ENCODE measurements at regions not wholly inside any gene's neighbourhood (a gene's known extent, or its start where the extent isn't known, plus 50 kb on each side); places are given as distances from the start of the nearest gene placed in this dataset.

DNA sequence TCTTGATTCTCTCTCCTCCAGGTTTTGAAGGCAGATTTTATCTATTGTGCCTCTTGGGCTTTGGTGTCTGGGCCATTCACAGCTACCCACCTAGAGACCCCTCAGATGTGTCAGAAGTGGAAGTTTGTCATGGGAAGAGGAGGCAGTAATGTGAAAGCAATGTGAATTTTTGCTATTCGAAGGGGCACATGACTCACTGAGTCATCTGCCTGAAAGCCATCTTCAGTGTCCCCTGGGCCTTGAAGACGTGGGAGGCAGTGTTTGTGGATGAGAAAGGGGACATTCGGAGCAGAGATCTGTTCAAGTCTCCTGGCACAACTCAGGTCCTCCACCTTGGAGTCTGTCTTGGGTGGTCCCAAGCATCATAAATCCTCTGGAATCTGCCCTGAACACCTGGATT is 530.2 kb downstream of the NPIPA7 start:
- Mint-ChIP-seq H3K36me3 (no peaks in the 10 kb centered on the region), H3K27ac (no peak overlapping the region), H3K27me3 (ENCODE audit: insufficient read depth, low read depth) (peaks cover 3% of the 10 kb centered on the region), H3K4me3 (no peak overlapping the region), H3K4me1 (peaks cover 4% of the 10 kb centered on the region), H3K9me3 (peaks cover 10% of the 10 kb centered on the region)
- Histone ChIP-seq H3F3A (ENCODE audit: low read depth) (no peaks in the 10 kb centered on the region), H3K79me2 (ENCODE audit: low read depth) (no peaks in the 10 kb centered on the region), H3K4me2 (no peak overlapping the region), H3K9ac (no peak overlapping the region), H3K9me3 (ENCODE audit: low read depth) (peaks cover 3% of the 10 kb centered on the region), H2AFZ (replicated peaks) (no peak overlapping the region), H3K4me1 (no peaks in the 10 kb centered on the region), H4K20me1 (ENCODE audit: low read depth) (no peaks in the 10 kb centered on the region), H3K36me3 (no peaks in the 10 kb centered on the region), H3K27ac (no peak overlapping the region), H3K4me3 (no peak overlapping the region), H3K27me3 (no peaks in the 10 kb centered on the region)
- no peak for DNase-seq (ENCODE audit: low spot score)
- TF ChIP-seq EZH2phosphoT487 (IDR thresholded peaks at IDR 0.05): no peak
- TF ChIP-seq, protein P1, sequence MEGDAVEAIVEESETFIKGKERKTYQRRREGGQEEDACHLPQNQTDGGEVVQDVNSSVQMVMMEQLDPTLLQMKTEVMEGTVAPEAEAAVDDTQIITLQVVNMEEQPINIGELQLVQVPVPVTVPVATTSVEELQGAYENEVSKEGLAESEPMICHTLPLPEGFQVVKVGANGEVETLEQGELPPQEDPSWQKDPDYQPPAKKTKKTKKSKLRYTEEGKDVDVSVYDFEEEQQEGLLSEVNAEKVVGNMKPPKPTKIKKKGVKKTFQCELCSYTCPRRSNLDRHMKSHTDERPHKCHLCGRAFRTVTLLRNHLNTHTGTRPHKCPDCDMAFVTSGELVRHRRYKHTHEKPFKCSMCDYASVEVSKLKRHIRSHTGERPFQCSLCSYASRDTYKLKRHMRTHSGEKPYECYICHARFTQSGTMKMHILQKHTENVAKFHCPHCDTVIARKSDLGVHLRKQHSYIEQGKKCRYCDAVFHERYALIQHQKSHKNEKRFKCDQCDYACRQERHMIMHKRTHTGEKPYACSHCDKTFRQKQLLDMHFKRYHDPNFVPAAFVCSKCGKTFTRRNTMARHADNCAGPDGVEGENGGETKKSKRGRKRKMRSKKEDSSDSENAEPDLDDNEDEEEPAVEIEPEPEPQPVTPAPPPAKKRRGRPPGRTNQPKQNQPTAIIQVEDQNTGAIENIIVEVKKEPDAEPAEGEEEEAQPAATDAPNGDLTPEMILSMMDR (IDR thresholded peaks at IDR 0.05): no peak
- no peak for TF ChIP-seq EZH2 (IDR thresholded peaks at IDR 0.05)

- no peaks in the 10 kb centered on the region for H3K4me1 ChIP-seq
- DNase-seq (ENCODE audit: low spot score): no peak
- H3F3A ChIP-seq (ENCODE audit: low read depth): no peaks in the 10 kb centered on the region
- Mint-ChIP-seq H3K9me3 (peaks cover 10% of the 10 kb centered on the region), H3K4me1 (peaks cover 4% of the 10 kb centered on the region), H3K27me3 (ENCODE audit: insufficient read depth, low read depth) (peaks cover 3% of the 10 kb centered on the region), H3K27ac (no peak overlapping the region), H3K36me3 (no peaks in the 10 kb centered on the region), H3K4me3 (no peak overlapping the region)
- TF ChIP-seq, protein P1 (IDR thresholded peaks at IDR 0.05): no peak
- TF ChIP-seq EZH2 (IDR thresholded peaks at IDR 0.05) (no peak), EZH2phosphoT487 (IDR thresholded peaks at IDR 0.05) (no peak)
- no peak overlapping the region for H3K27ac ChIP-seq
- H3K9ac ChIP-seq: no peak overlapping the region
- no peaks in the 10 kb centered on the region for H3K79me2 ChIP-seq (ENCODE audit: low read depth)
- H3K27me3 ChIP-seq: no peaks in the 10 kb centered on the region
- no peak overlapping the region for H3K4me2 ChIP-seq
- no peak overlapping the region for H2AFZ ChIP-seq (replicated peaks)
- H3K9me3 ChIP-seq (ENCODE audit: low read depth): peaks cover 3% of the 10 kb centered on the region
- H3K4me3 ChIP-seq: no peak overlapping the region
- H4K20me1 ChIP-seq (ENCODE audit: low read depth): no peaks in the 10 kb centered on the region
- H3K36me3 ChIP-seq: no peaks in the 10 kb centered on the region
These were observed 531.7 kb downstream of the NPIPA7 start for GRCh38 chr16:16910666-16911065.

- H3K79me2 ChIP-seq (ENCODE audit: low read depth): no peaks in the 10 kb centered on the region
- no peak overlapping the region for H3K9ac ChIP-seq
- H3K27me3 ChIP-seq: no peaks in the 10 kb centered on the region
- no peak overlapping the region for H3K27ac ChIP-seq
- no peak overlapping the region for H3K27ac Mint-ChIP-seq
- no peaks in the 10 kb centered on the region for H3K36me3 Mint-ChIP-seq
- H3K4me3 Mint-ChIP-seq: no peak overlapping the region
- TF ChIP-seq, protein P1 (IDR thresholded peaks at IDR 0.05): no peak
- TF ChIP-seq EZH2 (IDR thresholded peaks at IDR 0.05): no peak
- H3F3A ChIP-seq (ENCODE audit: low read depth): no peaks in the 10 kb centered on the region
- no peaks in the 10 kb centered on the region for H3K4me1 Mint-ChIP-seq
- H3K36me3 ChIP-seq: no peaks in the 10 kb centered on the region
- DNase-seq (ENCODE audit: low spot score): no peak
- H3K4me1 ChIP-seq: no peaks in the 10 kb centered on the region
- H3K4me3 ChIP-seq: no peak overlapping the region
- no peak overlapping the region for H3K4me2 ChIP-seq
- peaks cover 3% of the 10 kb centered on the region for H3K9me3 ChIP-seq (ENCODE audit: low read depth)
- H4K20me1 ChIP-seq (ENCODE audit: low read depth): no peaks in the 10 kb centered on the region
- no peaks in the 10 kb centered on the region for H3K27me3 Mint-ChIP-seq (ENCODE audit: insufficient read depth, low read depth)
- H3K9me3 Mint-ChIP-seq: peaks cover 10% of the 10 kb centered on the region
- no peak overlapping the region for H2AFZ ChIP-seq (replicated peaks)
These were observed 536.8 kb downstream of the NPIPA7 start for GRCh38 chr16:16915771-16916170.

Measured in neural progenitor cell (in vitro differentiated cells).